ENCODE measurements at regions not wholly inside any gene's neighbourhood (a gene's known extent, or its start where the extent isn't known, plus 50 kb on each side); places are given as distances from the start of the nearest gene placed in this dataset.

DNA sequence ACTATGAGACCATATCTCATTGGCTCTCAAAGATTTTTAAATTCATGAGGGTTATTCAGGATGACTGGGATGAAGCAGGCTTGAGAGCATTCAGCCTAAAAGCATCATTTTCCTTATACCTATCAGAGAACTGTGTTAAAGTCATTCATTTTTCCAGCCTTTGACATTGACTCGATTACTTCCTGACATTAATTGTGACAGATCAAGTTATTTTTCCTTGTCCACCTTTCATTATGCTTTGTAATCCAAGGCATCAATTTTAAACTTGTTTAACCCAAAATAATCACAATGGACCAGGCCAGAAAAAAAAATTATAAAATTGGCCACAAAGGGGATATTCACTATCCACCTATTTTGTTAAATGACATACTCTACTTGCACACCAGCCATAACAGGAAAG is 1606.8 kb upstream of the PIK3C3 start:
- no peak overlapping the region for H3K4me3 ChIP-seq (ENCODE audit: low read depth, low read length)
- no peak for TF ChIP-seq CTCF (IDR thresholded peaks at IDR 0.05; ENCODE audit: insufficient read depth, low read depth, low read length)
- no peak for DNase-seq (ENCODE audit: low read depth)

GRCh38 chr18:40347261-40347660 is 1607.8 kb upstream of the PIK3C3 start:
- no peak for TF ChIP-seq CTCF (IDR thresholded peaks at IDR 0.05; ENCODE audit: insufficient read depth, low read depth, low read length)
- DNase-seq (ENCODE audit: low read depth): no peak
- no peak overlapping the region for H3K4me3 ChIP-seq (ENCODE audit: low read depth, low read length)

DNA sequence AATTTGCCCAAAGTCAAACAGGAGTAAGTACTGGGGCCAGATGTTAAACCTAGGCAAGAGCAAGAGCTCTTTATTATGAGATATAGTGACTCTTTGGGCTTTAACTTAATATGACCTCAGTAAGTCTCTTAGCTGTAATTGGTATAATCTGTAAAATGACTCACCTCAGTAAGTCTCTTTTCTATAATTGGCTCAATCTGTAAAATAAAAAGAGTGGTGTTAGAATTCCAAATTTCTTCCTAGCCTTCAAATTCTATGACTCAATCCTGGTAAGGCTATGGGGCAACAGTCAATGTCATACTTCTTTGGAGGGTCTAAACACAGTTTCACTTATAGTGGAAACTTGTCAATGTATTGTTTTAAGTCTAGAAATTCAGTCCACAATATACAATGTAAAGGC is 1608.9 kb upstream of the PIK3C3 start:
- TF ChIP-seq CTCF (IDR thresholded peaks at IDR 0.05; ENCODE audit: insufficient read depth, low read depth, low read length): no peak
- no peak overlapping the region for H3K4me3 ChIP-seq (ENCODE audit: low read depth, low read length)
- no peak for DNase-seq (ENCODE audit: low read depth)

DNA sequence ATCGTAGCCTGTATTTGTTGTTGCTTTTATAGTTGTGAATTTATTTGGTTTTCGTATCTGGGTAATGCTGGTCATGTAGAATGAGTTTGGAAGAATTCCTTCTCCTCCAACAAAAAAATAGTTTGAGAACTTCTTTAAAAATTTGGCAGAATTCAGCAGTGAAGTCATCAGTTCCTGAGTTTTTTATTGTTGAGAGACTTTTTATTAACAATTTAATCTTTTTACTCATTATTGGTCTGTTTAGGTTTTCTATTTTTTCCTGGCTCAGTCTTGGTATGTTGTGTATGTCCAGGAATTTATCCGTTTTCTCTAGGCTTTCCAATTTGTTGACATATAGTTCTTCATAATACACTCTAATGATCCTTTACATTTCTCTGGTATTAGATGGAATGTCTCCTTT is 1613.3 kb upstream of the PIK3C3 start:
- no peak overlapping the region for H3K4me3 ChIP-seq (ENCODE audit: low read depth, low read length)
- DNase-seq (ENCODE audit: low read depth): no peak
- TF ChIP-seq CTCF (IDR thresholded peaks at IDR 0.05; ENCODE audit: insufficient read depth, low read depth, low read length): no peak

- TF ChIP-seq CTCF (IDR thresholded peaks at IDR 0.05; ENCODE audit: insufficient read depth, low read depth, low read length): no peak
- no peak overlapping the region for H3K4me3 ChIP-seq (ENCODE audit: low read depth, low read length)
Measured at GRCh38 chr18:40338284-40338683, 1616.8 kb upstream of the PIK3C3 start.

DNA sequence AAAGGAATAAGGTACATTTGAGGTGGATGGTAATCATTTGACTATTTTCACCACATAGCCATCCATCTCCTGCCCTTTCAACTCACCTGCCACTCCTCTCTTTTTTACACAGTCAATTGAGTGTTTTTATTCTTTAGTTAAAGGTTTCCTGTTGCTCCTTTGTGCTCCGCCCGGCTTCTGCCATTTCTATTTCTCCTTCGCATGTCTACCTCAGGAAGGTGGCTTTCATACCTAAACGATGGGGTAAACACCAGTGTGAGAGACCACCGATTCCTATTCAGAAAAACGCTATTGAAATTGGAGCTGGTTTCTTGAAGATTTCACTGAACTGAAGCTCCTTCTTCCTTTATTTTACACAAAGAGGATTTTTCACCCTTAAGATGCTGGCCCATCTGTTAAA is 1628.0 kb upstream of the PIK3C3 start:
- TF ChIP-seq CTCF (IDR thresholded peaks at IDR 0.05; ENCODE audit: insufficient read depth, low read depth, low read length): no peak
- no peak overlapping the region for H3K4me3 ChIP-seq (ENCODE audit: low read depth, low read length)
- DNase-seq (ENCODE audit: low read depth): no peak

More at GRCh38 chr18:40338284-40338683, 1616.8 kb upstream of the PIK3C3 start:
- no peak for DNase-seq (ENCODE audit: low read depth)

- TF ChIP-seq CTCF (IDR thresholded peaks at IDR 0.05; ENCODE audit: insufficient read depth, low read depth, low read length): no peak
- no peak overlapping the region for H3K4me3 ChIP-seq (ENCODE audit: low read depth, low read length)
- no peak for DNase-seq (ENCODE audit: low read depth)
Measured at GRCh38 chr18:40325988-40326387, 1629.0 kb upstream of the PIK3C3 start.

Data from fibroblast of villous mesenchyme (primary cell).